Caco-2 (cell line): ENCODE measurements at regions not wholly inside any gene's neighbourhood (a gene's known extent, or its start where the extent isn't known, plus 50 kb on each side); places are given as distances from the start of the nearest gene placed in this dataset.

Experiments
- BruUV-seq: library from RNA; stranded (reverse); fragments of 400-500 nt; replicated peaks from 2 replicates; lab custom pipeline; 2021; lab: Mats Ljungman, UMichigan
- CTCF ChIA-PET: fragments of 300-600 bp; sonication (Branson Sonifier 250); formaldehyde crosslinking; loops from one replicate; lab custom pipeline; 2022; ENCODE audit warnings: antibody characterized with exemption; lab: Charles Lee
- POLR2A ChIA-PET: fragments of 300-600 bp; sonication (Branson Sonifier 250); formaldehyde crosslinking; loops from one replicate; lab custom pipeline; 2022; ENCODE audit warnings: antibody characterized with exemption; lab: Charles Lee
- DNase-seq, 2 experiments: peaks; one replicate each; pipeline versions ENCODE4 v3.0.0 to v3.0.0-alpha.2; 2020 to 2022
- H3K27me3 ChIP-seq: replicated peaks from 2 replicates; pipeline ENCODE4 v1.6.0; 2011; ENCODE audit warnings: low read length; ENCODE audit not compliant: control insufficient read depth, insufficient read depth
- H3K36me3 ChIP-seq: 2 replicates; pipeline ENCODE4 v1.5.1; 2011; ENCODE audit warnings: low read length; ENCODE audit not compliant: control insufficient read depth, insufficient read depth
- H3K4me1 ChIP-seq: fragments of 250-450 bp; sonication (Bioruptor Pico); 2 replicates; pipeline ENCODE4 v1.5.1; 2020; ENCODE audit warnings: mild to moderate bottlenecking
- H3K4me3 ChIP-seq: 2 replicates; pipeline ENCODE4 v1.5.1; 2011; ENCODE audit warnings: low read depth, mild to moderate bottlenecking, control low read depth, low read length
- H3K9me3 ChIP-seq: fragments of 250-450 bp; sonication (Bioruptor Pico); 2 replicates; pipeline ENCODE4 v1.5.1; 2020; ENCODE audit warnings: mild to moderate bottlenecking, moderate library complexity
- H3K27ac Mint-ChIP-seq: one replicate; pipeline ENCODE4 v1.8.0; 2022; ENCODE audit warnings: mixed read lengths; ENCODE audit not compliant: unreplicated experiment
- H3K27me3 Mint-ChIP-seq: one replicate; pipeline ENCODE4 v1.8.0; 2022; ENCODE audit warnings: mixed read lengths; ENCODE audit not compliant: insufficient read depth, unreplicated experiment
- H3K36me3 Mint-ChIP-seq: one replicate; pipeline ENCODE4 v1.8.0; 2022; ENCODE audit warnings: mild to moderate bottlenecking, mixed read lengths; ENCODE audit not compliant: insufficient read depth, unreplicated experiment
- H3K4me1 Mint-ChIP-seq: one replicate; pipeline ENCODE4 v1.8.0; 2022; ENCODE audit warnings: low read depth, mixed read lengths; ENCODE audit not compliant: unreplicated experiment
- H3K4me3 Mint-ChIP-seq: one replicate; pipeline ENCODE4 v1.8.0; 2022; ENCODE audit warnings: mild to moderate bottlenecking, moderate library complexity, mixed read lengths; ENCODE audit not compliant: unreplicated experiment
- H3K9me3 Mint-ChIP-seq: one replicate; pipeline ENCODE4 v1.8.0; 2022; ENCODE audit warnings: mixed read lengths; ENCODE audit not compliant: unreplicated experiment
- CTCF ChIP-seq, 2 experiments: fragments of 200-600 bp in 1 of 2; IDR thresholded peaks; 1 replicate in 1 of 2; 2 replicates in 1 of 2; pipeline versions ENCODE4 v1.5.1 to v1.8.0; 2011 to 2022; ENCODE audit warnings: antibody characterized with exemption in 1 of 2, control low read depth in 1 of 2, inconsistent platforms in 1 of 2, low read depth in 1 of 2, low read length in 1 of 2, mild to moderate bottlenecking in 1 of 2, moderate library complexity in 1 of 2; ENCODE audit not compliant: insufficient read depth in 1 of 2, severe bottlenecking in 1 of 2, unreplicated experiment in 1 of 2
- intact Hi-C: fragments of 100-400 bp; cut with micrococcal nuclease; formaldehyde crosslinking; loops from one replicate; pipeline ENCODE4 v1.10.0; 2022; ENCODE audit not compliant: unreplicated experiment

GRCh38 chr7:115831371-115831770 is 199.2 kb downstream of the TFEC start:
- H3K27me3 Mint-ChIP-seq, result no peaks in the 10 kb centered on the region
- no peak overlapping the region for H3K27ac Mint-ChIP-seq
- no peak for TF ChIP-seq CTCF (IDR thresholded peaks at IDR 0.05; ENCODE audit: insufficient read depth in 1 of 2, low read depth in 1 of 2, low read length in 1 of 2, severe bottlenecking in 1 of 2, unreplicated experiment in 1 of 2)
- DNase-seq, result no peak
- no peak overlapping the region for H3K4me3 ChIP-seq
- no peaks in the 10 kb centered on the region for H3K36me3 ChIP-seq
- H3K27me3 ChIP-seq, result no peaks in the 10 kb centered on the region
- H3K36me3 Mint-ChIP-seq, result no peaks in the 10 kb centered on the region
- ChIA-PET CTCF (no interaction called here), POLR2A (no interaction called here)
- no TSS peak for BruUV-seq
- intact Hi-C loops, result no loop called here
- H3K9me3 ChIP-seq, result no peaks in the 10 kb centered on the region
- H3K4me1 ChIP-seq, result no peaks in the 10 kb centered on the region
- H3K4me3 Mint-ChIP-seq, result no peak overlapping the region
- no peaks in the 10 kb centered on the region for H3K9me3 Mint-ChIP-seq
- no peaks in the 10 kb centered on the region for H3K4me1 Mint-ChIP-seq

GRCh38 chr7:115827305-115828045 is 203.1 kb downstream of the TFEC start:
- Mint-ChIP-seq H3K9me3 (no peaks in the 10 kb centered on the region), H3K4me1 (peaks cover 10% of the 10 kb centered on the region), H3K4me3 (no peak overlapping the region), H3K36me3 (no peaks in the 10 kb centered on the region), H3K27me3 (no peaks in the 10 kb centered on the region), H3K27ac (no peak overlapping the region)
- no TSS peak for BruUV-seq
- DNase-seq, result no peak
- Histone ChIP-seq H3K27me3 (no peaks in the 10 kb centered on the region), H3K9me3 (no peaks in the 10 kb centered on the region), H3K4me1 (peaks cover 16% of the 10 kb centered on the region), H3K4me3 (no peak overlapping the region), H3K36me3 (no peaks in the 10 kb centered on the region)
- TF ChIP-seq CTCF (IDR thresholded peaks at IDR 0.05; ENCODE audit: insufficient read depth in 1 of 2, low read depth in 1 of 2, low read length in 1 of 2, severe bottlenecking in 1 of 2, unreplicated experiment in 1 of 2), result no peak
- POLR2A ChIA-PET, result no interaction called here
- intact Hi-C loops, result no loop called here
- CTCF ChIA-PET, result no interaction called here

DNA sequence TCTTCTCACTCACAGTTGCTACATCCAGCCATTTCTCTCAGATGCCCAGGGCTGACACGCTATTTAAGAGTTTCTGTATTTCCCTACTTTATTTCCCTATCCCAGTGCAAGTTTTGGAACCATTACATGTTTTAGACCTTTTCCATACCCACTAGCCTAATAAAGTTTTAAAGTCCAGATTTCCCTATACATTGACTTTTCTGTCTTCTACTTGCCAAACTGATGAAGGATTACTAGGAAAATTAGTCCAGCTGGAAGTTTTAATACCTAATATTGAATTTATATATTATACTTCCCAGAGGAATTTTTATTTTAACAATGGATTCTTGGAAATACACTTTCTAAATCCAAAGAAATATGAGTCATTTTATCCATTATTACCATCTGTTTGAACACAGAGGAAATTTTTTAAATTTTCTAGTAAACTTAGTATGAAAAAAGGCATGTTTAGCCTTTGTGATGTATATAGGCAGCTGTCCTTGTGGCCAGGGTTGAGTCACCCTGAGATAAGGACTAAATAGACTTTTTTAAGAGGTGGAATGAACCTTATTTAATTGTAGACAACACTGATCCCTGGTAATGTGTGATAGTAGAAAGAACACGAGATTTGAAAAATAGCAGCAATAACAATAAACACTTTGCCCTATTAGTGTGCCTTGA is 205.0 kb downstream of the TFEC start:
- intact Hi-C loops, result no loop called here
- no peak overlapping the region for H3K4me3 Mint-ChIP-seq
- no peaks in the 10 kb centered on the region for H3K27me3 Mint-ChIP-seq
- H3K27ac Mint-ChIP-seq, result no peak overlapping the region
- no peaks in the 10 kb centered on the region for H3K9me3 ChIP-seq
- no peak for DNase-seq
- ChIA-PET CTCF (no interaction called here), POLR2A (no interaction called here)
- H3K4me3 ChIP-seq, result no peak overlapping the region
- TF ChIP-seq CTCF (IDR thresholded peaks at IDR 0.05; ENCODE audit: insufficient read depth in 1 of 2, low read depth in 1 of 2, low read length in 1 of 2, severe bottlenecking in 1 of 2, unreplicated experiment in 1 of 2), result no peak
- H3K4me1 ChIP-seq, result peaks cover 21% of the 10 kb centered on the region
- no peaks in the 10 kb centered on the region for H3K36me3 ChIP-seq
- no TSS peak for BruUV-seq
- no peaks in the 10 kb centered on the region for H3K36me3 Mint-ChIP-seq
- no peaks in the 10 kb centered on the region for H3K9me3 Mint-ChIP-seq
- no peaks in the 10 kb centered on the region for H3K27me3 ChIP-seq
- peaks cover 22% of the 10 kb centered on the region for H3K4me1 Mint-ChIP-seq
